ENCODE measurements at regions not wholly inside any gene's neighbourhood (a gene's known extent, or its start where the extent isn't known, plus 50 kb on each side); places are given as distances from the start of the nearest gene placed in this dataset.
"Not testable (repeated sequence)": the region's sequence is repeated elsewhere in the genome, so short reads cannot be mapped to it uniquely, and the experiment has no call there.

DNA sequence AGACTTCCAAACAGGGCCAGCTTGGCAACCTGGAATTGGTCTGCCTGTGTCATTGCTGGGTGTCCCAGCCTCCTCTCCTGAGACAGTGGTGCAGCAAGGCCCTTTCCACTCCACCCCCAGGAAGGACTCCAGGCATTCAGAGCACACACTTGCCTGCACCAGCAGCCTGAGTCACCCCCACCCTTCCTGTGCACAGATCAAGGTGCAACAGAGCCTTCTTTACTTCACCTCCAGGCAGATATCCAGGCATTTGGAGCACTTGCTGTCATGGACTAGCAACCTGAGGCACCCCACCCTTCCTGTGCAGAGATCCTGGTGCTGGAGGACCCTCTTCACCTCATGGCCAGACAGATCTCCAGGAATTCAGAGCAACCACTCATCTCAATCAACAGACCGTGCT lies 135.8 kb downstream of the GASK1B start:
- FAIRE-seq = no peak
- TF ChIP-seq POLR2A (IDR thresholded peaks at IDR 0.05; ENCODE audit: low read depth, low read length) = no peak

DNA sequence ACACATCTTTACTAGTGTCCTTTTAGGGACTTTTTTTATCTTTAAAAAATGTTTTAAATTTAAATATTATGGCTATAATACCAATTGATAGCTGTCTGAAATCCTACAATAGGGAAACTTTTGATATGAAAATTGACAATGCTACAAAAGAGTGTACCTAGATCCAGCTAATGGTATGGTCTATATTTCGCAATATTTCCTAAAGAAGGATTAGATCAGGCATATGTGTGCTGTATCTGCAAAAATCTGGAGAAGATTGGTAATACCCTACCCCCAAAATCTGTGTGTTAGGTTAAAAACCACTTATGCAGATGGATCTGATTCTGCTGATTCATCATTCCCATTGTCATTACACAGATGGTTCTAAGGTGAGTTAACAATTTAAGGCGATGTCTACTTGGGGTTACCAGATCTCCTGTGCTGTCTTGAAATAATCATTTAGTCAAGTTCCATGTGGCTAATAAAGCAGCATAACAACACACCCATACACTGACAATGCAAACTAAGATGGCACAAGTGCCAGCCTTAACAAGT lies 137.1 kb downstream of the GASK1B start:
- FAIRE-seq (no peak), DNase-seq (ENCODE audit: insufficient read length, low spot score) (no peak)
- no peak for TF ChIP-seq POLR2A (IDR thresholded peaks at IDR 0.05; ENCODE audit: low read depth, low read length)

More for the DNA sequence above, 135.8 kb downstream of the GASK1B start:
- no peak for DNase-seq (ENCODE audit: insufficient read length, low spot score)

DNA sequence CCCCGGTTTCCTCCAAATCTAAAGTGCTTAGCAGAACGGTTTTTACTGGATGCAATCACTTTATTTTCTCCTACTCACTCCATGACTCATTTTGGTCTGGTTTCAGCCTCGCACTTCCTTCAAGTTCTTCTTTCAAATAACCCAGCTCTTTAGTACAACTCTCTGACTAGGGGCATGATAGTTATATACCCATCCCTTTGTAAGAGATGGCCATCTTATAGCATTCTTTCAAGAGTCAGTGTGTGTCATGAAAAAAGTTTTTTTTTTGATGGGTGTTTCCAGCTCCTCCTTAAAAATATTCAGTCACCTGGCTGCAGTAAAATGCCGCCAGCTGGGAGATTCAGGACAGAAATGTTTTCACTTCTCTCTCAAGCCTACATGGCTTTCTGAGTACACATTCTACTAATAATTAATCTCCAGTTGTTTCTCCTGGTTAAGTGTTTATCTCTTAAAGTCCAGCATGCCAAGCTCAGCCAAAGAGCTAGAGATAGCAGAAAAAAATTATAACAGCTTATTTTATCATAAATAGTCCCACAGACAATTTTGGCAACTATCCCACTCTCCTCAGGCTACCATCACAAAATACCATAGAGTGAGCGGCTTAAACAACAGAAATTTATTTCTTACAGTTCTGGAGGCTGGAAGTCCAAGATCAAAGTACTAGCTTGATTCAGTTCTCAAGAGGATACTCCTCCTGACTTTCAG lies 139.3 kb downstream of the GASK1B start:
- no peak for DNase-seq (ENCODE audit: insufficient read length, low spot score)
- peak; percentile 64 for FAIRE-seq

DNA sequence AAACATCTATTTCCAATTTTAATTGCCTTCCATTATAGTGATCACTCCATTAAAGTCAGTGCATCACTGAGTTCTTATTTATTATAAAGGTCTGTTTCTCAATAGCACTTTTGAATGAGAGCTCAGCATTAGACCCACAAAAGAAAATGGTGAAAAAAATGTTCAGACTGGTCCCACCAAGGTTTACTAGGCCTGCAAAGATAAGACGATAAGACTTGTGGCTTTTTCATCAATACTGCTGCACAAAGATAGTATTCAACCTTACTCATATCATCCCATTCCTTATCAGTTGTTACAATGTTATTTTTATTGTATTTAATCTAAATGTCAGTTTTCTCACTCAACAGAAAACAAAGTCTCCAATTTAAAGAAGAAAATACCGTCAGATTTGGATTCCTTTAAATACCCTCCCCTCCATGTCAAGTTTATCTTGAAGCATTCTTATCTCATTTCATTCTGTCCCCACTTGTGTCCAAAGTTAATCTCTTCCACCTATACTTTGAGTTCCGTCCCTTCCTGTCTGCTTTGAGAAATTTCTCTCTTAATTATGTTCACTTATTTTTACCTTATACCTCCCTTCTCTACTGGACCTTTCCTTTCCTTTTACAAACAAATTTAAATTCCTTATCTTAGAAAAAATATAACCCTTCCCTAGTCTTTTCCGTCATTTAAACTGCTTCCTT lies 140.0 kb downstream of the GASK1B start:
- FAIRE-seq (no peak), DNase-seq (ENCODE audit: insufficient read length, low spot score) (no peak)
- no peak for TF ChIP-seq POLR2A (IDR thresholded peaks at IDR 0.05; ENCODE audit: low read depth, low read length)

More for the DNA sequence above, 139.3 kb downstream of the GASK1B start:
- TF ChIP-seq POLR2A (IDR thresholded peaks at IDR 0.05; ENCODE audit: low read depth, low read length) = no peak

DNA sequence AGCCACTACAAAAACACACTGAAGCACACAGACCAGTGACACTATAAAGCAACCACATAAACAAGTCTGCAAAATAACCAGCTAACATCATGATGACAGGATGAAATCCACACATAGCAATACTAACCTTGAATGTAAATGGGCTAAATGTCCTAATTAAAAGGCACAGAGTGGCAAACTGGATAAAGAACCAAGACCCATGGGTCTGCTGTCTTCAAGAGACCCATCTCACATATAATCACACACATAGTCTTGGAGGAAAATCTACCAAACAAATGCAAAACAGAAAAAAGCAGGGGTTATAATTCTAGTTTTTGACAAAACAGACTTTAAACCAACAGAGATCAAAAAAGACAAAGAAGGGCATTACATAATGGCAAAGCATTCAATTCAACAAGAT lies 144.4 kb downstream of the GASK1B start:
- FAIRE-seq; DNase-seq (ENCODE audit: insufficient read length, low spot score): not testable (repeated sequence)

DNA sequence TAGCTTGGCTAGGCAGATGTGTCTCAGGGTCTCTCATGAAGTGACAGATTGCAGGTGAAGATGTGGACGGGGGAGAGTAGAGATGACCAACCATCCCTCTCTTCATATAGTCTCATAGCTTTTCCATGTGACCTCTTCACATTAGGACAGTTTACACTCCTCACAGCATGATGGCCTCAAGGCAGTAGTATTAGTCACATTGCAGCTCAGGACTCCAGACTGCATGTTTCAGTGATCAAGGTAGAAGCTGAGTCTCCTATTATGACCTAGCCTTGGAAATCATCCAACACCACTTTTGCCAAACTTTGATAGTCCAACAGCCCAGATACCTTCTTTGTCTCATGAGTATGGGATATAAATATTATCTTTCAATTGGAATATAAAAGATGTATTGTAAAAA lies 147.7 kb downstream of the GASK1B start:
- FAIRE-seq (peak; percentile 92), DNase-seq (ENCODE audit: insufficient read length, low spot score) (no peak)
- no peak for TF ChIP-seq POLR2A (IDR thresholded peaks at IDR 0.05; ENCODE audit: low read depth, low read length)

DNA sequence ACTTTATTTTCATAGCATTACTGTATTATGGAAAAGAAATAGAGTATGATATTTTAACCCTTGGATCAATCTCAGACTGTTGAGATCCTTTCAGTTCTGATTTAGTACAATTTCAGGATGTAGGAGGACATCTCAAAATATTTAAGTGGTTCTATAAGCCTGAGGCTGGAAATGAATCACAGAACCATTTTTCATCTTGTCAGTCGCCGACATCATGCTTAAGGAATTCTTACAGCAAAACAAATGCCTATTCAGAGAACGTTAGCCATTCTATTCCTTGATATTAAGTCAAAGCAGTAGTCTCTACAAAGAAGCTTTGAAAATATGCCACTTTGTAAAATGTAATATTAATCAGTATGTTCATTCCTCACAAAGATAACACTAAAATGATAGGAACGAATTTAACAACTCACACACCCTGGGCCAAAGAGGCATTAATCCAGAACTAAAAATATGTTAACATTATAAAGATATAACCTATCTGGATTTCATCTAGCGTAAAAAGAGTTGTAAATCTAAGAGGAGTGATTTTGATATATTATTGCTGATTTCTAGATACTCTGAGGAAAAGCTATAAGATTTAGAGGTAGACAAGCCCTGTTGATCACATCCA lies 152.0 kb downstream of the GASK1B start:
- FAIRE-seq (peak; percentile 88), DNase-seq (ENCODE audit: insufficient read length, low spot score) (no peak)

DNA sequence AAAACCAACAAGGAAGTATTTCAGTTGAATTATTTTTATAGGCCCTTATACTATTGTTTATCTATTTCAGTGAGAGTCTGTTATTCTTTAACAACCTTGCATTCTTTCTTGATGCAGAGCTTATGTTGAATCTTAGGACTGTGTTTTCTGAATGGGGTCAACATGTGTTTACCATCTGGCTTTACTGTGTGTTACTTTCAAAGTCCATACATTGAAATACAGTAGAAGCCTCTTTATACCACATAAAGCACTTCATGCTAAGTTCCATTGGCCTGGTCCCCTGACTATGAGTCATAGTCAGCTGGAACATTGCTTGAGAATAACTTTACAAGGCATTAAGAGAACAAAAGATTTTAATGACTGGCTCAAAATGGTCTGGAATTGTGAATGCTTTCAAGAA lies 152.6 kb downstream of the GASK1B start:
- TF ChIP-seq POLR2A (IDR thresholded peaks at IDR 0.05; ENCODE audit: low read depth, low read length) = no peak
- FAIRE-seq = peak; percentile 82
- no peak for DNase-seq (ENCODE audit: insufficient read length, low spot score)

More for the DNA sequence above, 152.0 kb downstream of the GASK1B start:
- no peak for TF ChIP-seq POLR2A (IDR thresholded peaks at IDR 0.05; ENCODE audit: low read depth, low read length)

DNA sequence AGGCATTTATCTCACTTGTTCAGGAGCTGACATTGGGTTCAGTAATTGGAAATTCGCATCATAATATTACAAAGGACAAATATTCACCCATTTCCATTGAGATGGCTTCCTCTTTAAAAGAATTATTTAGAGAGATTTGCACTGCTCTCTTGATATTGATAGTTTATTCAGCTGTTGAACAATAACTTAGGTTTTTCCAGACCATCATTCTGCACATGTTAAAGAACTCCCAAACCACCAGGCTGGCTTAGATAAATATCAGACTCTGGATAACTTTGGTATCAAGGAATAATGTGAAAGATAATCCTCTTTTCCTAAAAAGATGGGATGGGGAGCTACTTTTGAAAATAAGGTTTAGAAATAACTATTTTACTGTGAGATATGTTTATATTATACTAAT lies 154.0 kb downstream of the GASK1B start:
- DNase-seq (ENCODE audit: insufficient read length, low spot score) (no peak), FAIRE-seq (no peak)
- TF ChIP-seq POLR2A (IDR thresholded peaks at IDR 0.05; ENCODE audit: low read depth, low read length) = no peak

DNA sequence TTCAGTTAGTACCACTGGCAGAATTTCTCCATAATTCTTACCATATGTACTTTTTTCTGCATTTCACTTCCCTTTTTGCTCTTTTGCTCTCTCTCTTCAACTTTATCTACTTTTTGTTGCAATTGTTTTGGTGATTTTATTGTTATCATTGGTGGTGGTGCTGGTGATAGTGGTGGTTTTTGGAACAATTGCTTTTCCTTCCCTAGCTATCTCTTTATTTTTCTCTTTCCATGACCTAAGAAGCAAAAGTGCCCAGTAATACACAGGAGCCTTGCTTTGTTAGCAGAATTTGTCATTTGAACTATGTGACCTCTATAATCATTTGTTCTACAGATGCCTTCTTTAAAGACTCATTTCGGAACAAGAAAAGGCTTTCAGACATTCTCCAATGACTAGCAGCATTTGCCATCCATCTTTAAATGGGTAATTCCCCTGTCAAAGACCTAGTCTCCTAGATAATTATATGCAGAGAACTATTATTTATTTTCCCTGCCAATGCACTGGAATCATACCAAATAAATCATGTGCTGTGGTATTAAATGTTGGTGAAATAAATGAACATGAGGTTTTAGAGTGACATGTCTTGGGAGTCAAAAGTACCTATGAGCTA lies 154.5 kb downstream of the GASK1B start:
- FAIRE-seq (peak; percentile 83), DNase-seq (ENCODE audit: insufficient read length, low spot score) (no peak)
- TF ChIP-seq POLR2A (IDR thresholded peaks at IDR 0.05; ENCODE audit: low read depth, low read length) = no peak

DNA sequence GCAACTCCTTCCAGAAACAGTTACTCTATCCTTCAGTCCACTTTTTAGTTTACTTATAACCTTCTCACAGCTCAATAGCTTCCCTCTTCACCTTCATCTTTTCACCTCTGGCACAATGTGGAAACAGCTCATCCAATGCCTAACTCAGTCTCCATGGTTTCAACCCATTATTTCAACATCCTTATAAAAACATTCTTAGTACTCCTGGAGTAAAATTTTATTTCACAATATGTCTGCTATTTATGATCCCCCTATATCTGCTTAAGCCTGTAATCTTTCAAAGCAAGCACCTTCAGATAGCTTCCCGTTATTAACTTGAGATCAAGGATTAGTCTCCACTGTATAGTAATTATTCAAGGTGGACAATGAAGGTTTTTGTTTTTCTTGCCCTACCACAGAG lies 156.3 kb downstream of the GASK1B start:
- DNase-seq (ENCODE audit: insufficient read length, low spot score) (no peak), FAIRE-seq (peak; percentile 65)
- TF ChIP-seq POLR2A (IDR thresholded peaks at IDR 0.05; ENCODE audit: low read depth, low read length) = no peak

DNA sequence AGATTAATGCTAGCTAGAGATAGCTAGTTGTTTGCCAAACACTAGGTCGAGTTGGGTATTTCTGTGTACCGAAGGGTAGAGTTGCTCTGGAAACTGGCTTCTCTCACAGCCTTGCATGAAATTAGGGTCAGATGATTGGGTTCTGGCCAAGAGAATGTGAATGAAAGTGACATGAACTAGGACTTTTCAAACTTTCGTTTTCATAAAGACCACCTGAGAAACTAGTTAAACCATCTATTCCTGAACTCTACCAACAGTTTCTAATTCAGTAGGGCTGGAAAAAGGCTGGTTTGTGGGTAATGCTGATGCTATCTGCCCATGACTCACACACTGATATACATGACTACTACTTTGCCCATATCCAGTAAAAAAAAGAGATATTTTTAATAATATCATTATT lies 157.6 kb downstream of the GASK1B start:
- DNase-seq (ENCODE audit: insufficient read length, low spot score) (no peak), FAIRE-seq (peak; percentile 74)
- TF ChIP-seq POLR2A (IDR thresholded peaks at IDR 0.05; ENCODE audit: low read depth, low read length) = no peak

DNA sequence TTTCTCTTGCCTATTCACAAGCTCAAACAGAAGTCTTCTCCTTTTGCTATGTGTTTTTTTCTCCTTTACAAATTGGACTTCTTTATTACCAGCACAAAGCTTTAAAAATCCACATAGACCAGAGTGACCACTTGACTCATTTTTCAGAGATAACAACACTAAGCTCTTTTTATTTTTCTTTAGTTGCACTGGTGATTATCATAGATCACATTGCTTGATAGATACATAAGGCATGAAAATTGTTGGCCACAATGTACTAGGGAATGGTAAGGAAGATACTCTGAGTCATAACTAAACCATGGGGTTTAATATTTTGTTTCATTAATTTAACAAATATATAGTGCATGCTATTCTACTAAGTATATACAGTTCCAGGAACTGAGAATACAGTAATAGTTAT lies 159.0 kb downstream of the GASK1B start:
- no peak for TF ChIP-seq POLR2A (IDR thresholded peaks at IDR 0.05; ENCODE audit: low read depth, low read length)
- no peak for FAIRE-seq
- no peak for DNase-seq (ENCODE audit: insufficient read length, low spot score)

DNA sequence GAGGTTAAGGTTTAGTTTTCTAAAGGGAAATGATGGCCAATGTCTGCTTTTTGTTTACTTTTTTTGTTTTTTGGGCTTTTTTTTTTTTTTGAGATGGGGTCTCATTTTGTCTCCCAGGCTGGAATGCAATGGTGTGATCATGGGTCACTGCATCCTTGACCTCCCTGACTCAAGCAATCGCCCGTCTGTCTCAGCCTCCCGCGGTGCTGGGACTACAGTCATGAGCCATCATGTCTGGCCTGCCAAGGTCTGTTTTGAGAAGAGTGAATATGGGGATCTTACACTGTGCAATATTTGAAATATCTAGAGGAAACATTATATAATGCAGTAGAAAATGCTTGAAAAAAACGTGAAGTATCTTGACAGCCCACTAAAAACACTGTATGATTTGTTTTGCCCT lies 162.5 kb downstream of the GASK1B start:
- FAIRE-seq (no peak), DNase-seq (ENCODE audit: insufficient read length, low spot score) (no peak)

More for the DNA sequence above, 162.5 kb downstream of the GASK1B start:
- no peak for TF ChIP-seq POLR2A (IDR thresholded peaks at IDR 0.05; ENCODE audit: low read depth, low read length)

Data from H54 (cell line).